Left ventricle myocardium inferior (tissue), 1 donor: ENCODE measurements at regions not wholly inside any gene's neighbourhood (a gene's known extent, or its start where the extent isn't known, plus 50 kb on each side); places are given as distances from the start of the nearest gene placed in this dataset.
"Not testable (repeated sequence)": the region's sequence is repeated elsewhere in the genome, so short reads cannot be mapped to it uniquely, and the experiment has no call there.

Experiments
- DNase-seq: peaks from one replicate; pipeline ENCODE4 v3.0.0-alpha.2; 2020
- H3K27ac ChIP-seq: fragments of 200-600 bp; replicated peaks from 2 replicates; pipeline ENCODE4 v1.8.0; 2021
- H3K27me3 ChIP-seq: fragments of 200-600 bp; 2 replicates; pipeline ENCODE4 v1.8.0; 2021; ENCODE audit warnings: low read depth
- H3K36me3 ChIP-seq: fragments of 200-600 bp; 2 replicates; pipeline ENCODE4 v1.8.0; 2021
- H3K4me1 ChIP-seq: fragments of 200-600 bp; 2 replicates; pipeline ENCODE4 v1.8.0; 2021
- H3K4me3 ChIP-seq: fragments of 200-600 bp; 2 replicates; pipeline ENCODE4 v1.8.0; 2021; ENCODE audit warnings: mild to moderate bottlenecking, moderate library complexity
- H3K9me3 ChIP-seq: fragments of 200-600 bp; replicated peaks from 2 replicates; pipeline ENCODE4 v1.8.0; 2021
- CTCF ChIP-seq: fragments of 200-600 bp; IDR thresholded peaks from 2 replicates; pipeline ENCODE4 v1.8.0; 2021; ENCODE audit warnings: antibody characterized with exemption, mild to moderate bottlenecking, borderline replicate concordance
- intact Hi-C: fragments of 100-400 bp; cut with micrococcal nuclease; formaldehyde crosslinking; loops from one replicate; pipeline ENCODE4 v1.11.0; 2022
- donor health status: DM: no; HTN: yes; CAD: no; lungs with severe emphysema.

GRCh38 chr9:115335439-115335838, 217.5 kb upstream of the TNC start:
- intact Hi-C loops = no loop called here
- H3K27me3 ChIP-seq = no peaks in the 10 kb centered on the region
- TF ChIP-seq CTCF = no peak

GRCh38 chr9:115340314-115340713, 222.4 kb upstream of the TNC start:
- peaks cover 15% of the 10 kb centered on the region for H3K9me3 ChIP-seq

More at GRCh38 chr9:115335439-115335838, 217.5 kb upstream of the TNC start:
- H3K4me3 ChIP-seq = no peak overlapping the region
- H3K36me3 ChIP-seq = no peaks in the 10 kb centered on the region
- no peak overlapping the region for H3K27ac ChIP-seq
- H3K4me1 ChIP-seq = no peaks in the 10 kb centered on the region
- H3K9me3 ChIP-seq = peaks cover 15% of the 10 kb centered on the region
- no peak for DNase-seq

GRCh38 chr9:115341426-115341825, 223.5 kb upstream of the TNC start:
- H3K9me3 ChIP-seq = peaks cover 6% of the 10 kb centered on the region
- no peak overlapping the region for H3K4me3 ChIP-seq
- no peaks in the 10 kb centered on the region for H3K27me3 ChIP-seq
- no peaks in the 10 kb centered on the region for H3K4me1 ChIP-seq
- DNase-seq = no peak
- no peaks in the 10 kb centered on the region for H3K36me3 ChIP-seq
- H3K27ac ChIP-seq = no peak overlapping the region
- TF ChIP-seq CTCF = no peak
- intact Hi-C loops = no loop called here

More at GRCh38 chr9:115340314-115340713, 222.4 kb upstream of the TNC start:
- H3K27me3 ChIP-seq = no peaks in the 10 kb centered on the region
- TF ChIP-seq CTCF = no peak
- intact Hi-C loops = no loop called here
- H3K27ac ChIP-seq = no peak overlapping the region
- H3K36me3 ChIP-seq = no peaks in the 10 kb centered on the region
- no peak overlapping the region for H3K4me3 ChIP-seq
- H3K4me1 ChIP-seq = no peaks in the 10 kb centered on the region
- DNase-seq = no peak

GRCh38 chr9:115347776-115348175, 229.8 kb upstream of the TNC start:
- H3K36me3 ChIP-seq, intact Hi-C loops, DNase-seq, H3K4me1 ChIP-seq, H3K27me3 ChIP-seq, H3K4me3 ChIP-seq, H3K27ac ChIP-seq: not testable (repeated sequence)
- H3K9me3 ChIP-seq = peaks cover 14% of the 10 kb centered on the region

GRCh38 chr9:115348936-115349335, 231.0 kb upstream of the TNC start:
- H3K4me1 ChIP-seq, H3K4me3 ChIP-seq, H3K36me3 ChIP-seq, H3K27ac ChIP-seq, intact Hi-C loops, H3K27me3 ChIP-seq, DNase-seq: not testable (repeated sequence)
- H3K9me3 ChIP-seq = peaks cover 14% of the 10 kb centered on the region

- Histone ChIP-seq H3K4me3 (no peak overlapping the region), H3K27me3 (no peaks in the 10 kb centered on the region), H3K4me1 (no peaks in the 10 kb centered on the region), H3K36me3 (no peaks in the 10 kb centered on the region), H3K9me3 (peaks cover 14% of the 10 kb centered on the region), H3K27ac (no peak overlapping the region)
- no peak for DNase-seq
- intact Hi-C loops = no loop called here
- TF ChIP-seq CTCF = no peak
Measured at GRCh38 chr9:115349542-115349941, 231.6 kb upstream of the TNC start.

GRCh38 chr9:115350548-115350947, 232.6 kb upstream of the TNC start:
- Histone ChIP-seq H3K4me3 (no peak overlapping the region), H3K9me3 (peaks cover 14% of the 10 kb centered on the region), H3K27ac (no peak overlapping the region), H3K27me3 (no peaks in the 10 kb centered on the region), H3K4me1 (no peaks in the 10 kb centered on the region), H3K36me3 (no peaks in the 10 kb centered on the region)
- TF ChIP-seq CTCF = no peak
- intact Hi-C loops = no loop called here
- DNase-seq = no peak
